HG03097 (cell line): ENCODE measurements at regions not wholly inside any gene's neighbourhood (a gene's known extent, or its start where the extent isn't known, plus 50 kb on each side); places are given as distances from the start of the nearest gene placed in this dataset.
"Not testable (repeated sequence)": the region's sequence is repeated elsewhere in the genome, so short reads cannot be mapped to it uniquely, and the experiment has no call there.

Experiments used
- ATAC-seq: cut with Tn5 transposase; IDR thresholded peaks from one replicate; pipeline ENCODE4 v1.9.1; 2021; ENCODE audit not compliant: unreplicated experiment, low FRiP score

- no peak for ATAC-seq
Observed at GRCh38 chr12:59365133-59365532, 230.7 kb upstream of the SLC16A7 start.

- no peak for ATAC-seq
Observed at GRCh38 chr12:59357811-59358210, 238.0 kb upstream of the SLC16A7 start.

GRCh38 chr12:59346248-59346647 lies 249.6 kb upstream of the SLC16A7 start:
- not testable (repeated sequence) for ATAC-seq

- ATAC-seq = no peak
Observed at GRCh38 chr12:59345406-59345805, 250.4 kb upstream of the SLC16A7 start.

GRCh38 chr12:59344224-59344623 lies 251.6 kb upstream of the SLC16A7 start:
- no peak for ATAC-seq

GRCh38 chr12:59329462-59329861 lies 266.4 kb upstream of the SLC16A7 start:
- no peak for ATAC-seq

GRCh38 chr12:59328395-59329075 lies 267.3 kb upstream of the SLC16A7 start:
- ATAC-seq = not testable (repeated sequence)

GRCh38 chr12:59326457-59326856 lies 269.4 kb upstream of the SLC16A7 start:
- ATAC-seq = not testable (repeated sequence)

GRCh38 chr12:59322473-59322872 lies 273.4 kb upstream of the SLC16A7 start:
- ATAC-seq = no peak

- ATAC-seq = no peak
Observed at GRCh38 chr12:59321278-59321677, 274.6 kb upstream of the SLC16A7 start.

GRCh38 chr12:59320112-59320511 lies 275.7 kb upstream of the SLC16A7 start:
- ATAC-seq = no peak

- no peak for ATAC-seq
Observed at GRCh38 chr12:59318940-59319339, 276.9 kb upstream of the SLC16A7 start.

GRCh38 chr12:59317598-59317997 lies 278.2 kb upstream of the SLC16A7 start:
- ATAC-seq = no peak

GRCh38 chr12:59316938-59317337 lies 278.9 kb upstream of the SLC16A7 start:
- no peak for ATAC-seq

GRCh38 chr12:59316354-59316753 lies 279.5 kb upstream of the SLC16A7 start:
- ATAC-seq = not testable (repeated sequence)

- no peak for ATAC-seq
Observed at GRCh38 chr12:59314209-59314608, 281.6 kb upstream of the SLC16A7 start.

- ATAC-seq = no peak
Observed at GRCh38 chr12:59304077-59304721, 291.6 kb upstream of the SLC16A7 start.

- no peak for ATAC-seq
Observed at GRCh38 chr12:59298296-59298695, 297.5 kb upstream of the SLC16A7 start.

GRCh38 chr12:59294221-59294620 lies 301.6 kb upstream of the SLC16A7 start:
- no peak for ATAC-seq

GRCh38 chr12:59282999-59283398 lies 312.8 kb upstream of the SLC16A7 start:
- no peak for ATAC-seq

- ATAC-seq = not testable (repeated sequence)
Observed at GRCh38 chr12:59273561-59273960, 322.3 kb upstream of the SLC16A7 start.

GRCh38 chr12:59268295-59268809 lies 327.5 kb upstream of the SLC16A7 start:
- ATAC-seq = no peak
